M059J (cell line): ENCODE measurements at regions not wholly inside any gene's neighbourhood (a gene's known extent, or its start where the extent isn't known, plus 50 kb on each side); places are given as distances from the start of the nearest gene placed in this dataset.
"Not testable (repeated sequence)": the region's sequence is repeated elsewhere in the genome, so short reads cannot be mapped to it uniquely, and the experiment has no call there.

Experiments
- DNase-seq: peaks from one replicate; pipeline ENCODE4 v3.0.0-alpha.2; 2012; ENCODE audit warnings: low read depth

DNA sequence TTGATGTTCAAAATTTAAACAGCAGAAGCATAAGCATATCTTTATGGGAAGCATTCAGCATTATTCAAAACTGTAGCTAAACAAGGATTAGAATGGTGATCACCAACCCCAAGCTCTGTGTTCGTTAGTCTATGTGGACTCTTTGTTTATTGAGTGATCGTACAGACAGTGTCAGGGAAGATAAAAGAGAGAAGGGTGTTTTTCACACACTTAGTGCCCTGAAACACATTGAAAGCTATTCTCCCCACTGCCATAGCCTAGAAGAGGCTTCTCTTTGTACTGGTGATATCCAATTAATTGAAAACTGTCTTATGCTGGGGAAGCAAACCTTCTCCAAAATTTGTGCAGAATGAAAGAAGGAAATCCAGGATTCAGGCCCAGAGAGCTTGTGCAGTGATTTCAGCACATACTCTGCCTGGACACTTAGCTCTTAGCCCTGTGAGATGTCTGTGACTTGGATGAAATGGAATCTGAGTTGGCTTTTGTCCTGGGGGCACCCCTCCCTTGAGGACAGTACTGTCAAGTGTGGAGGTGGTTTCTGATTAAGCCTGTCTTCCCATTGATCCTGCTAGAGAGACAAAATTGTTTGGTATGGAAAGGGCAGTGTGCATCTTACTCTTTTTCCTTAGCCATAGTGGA is 125.7 kb upstream of the MTHFD1L start:
- DNase-seq, result no peak

DNA sequence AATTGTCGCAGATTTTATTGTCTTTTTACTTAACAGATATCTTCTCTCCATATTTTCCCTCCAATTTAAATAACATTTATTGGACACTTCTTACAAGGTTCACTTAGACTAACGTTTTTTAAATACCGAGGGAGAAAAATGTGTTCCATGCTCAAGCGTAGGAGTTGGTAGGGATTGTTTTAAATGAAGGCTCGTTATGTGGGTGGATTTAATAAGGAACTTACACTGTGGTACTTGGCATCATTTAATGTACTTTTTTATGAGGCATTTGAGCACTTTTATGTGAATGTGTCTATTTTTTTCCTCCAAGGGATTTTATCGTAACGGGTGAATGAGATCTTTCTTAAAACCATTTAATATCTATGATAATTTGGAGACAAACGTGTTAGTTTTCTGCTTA is 125.0 kb upstream of the MTHFD1L start:
- DNase-seq, result no peak

GRCh38 chr6:150741633-150742200 is 123.8 kb upstream of the MTHFD1L start:
- DNase-seq, result no peak

- DNase-seq, result no peak
Observed at GRCh38 chr6:150744522-150745260, 120.8 kb upstream of the MTHFD1L start.

DNA sequence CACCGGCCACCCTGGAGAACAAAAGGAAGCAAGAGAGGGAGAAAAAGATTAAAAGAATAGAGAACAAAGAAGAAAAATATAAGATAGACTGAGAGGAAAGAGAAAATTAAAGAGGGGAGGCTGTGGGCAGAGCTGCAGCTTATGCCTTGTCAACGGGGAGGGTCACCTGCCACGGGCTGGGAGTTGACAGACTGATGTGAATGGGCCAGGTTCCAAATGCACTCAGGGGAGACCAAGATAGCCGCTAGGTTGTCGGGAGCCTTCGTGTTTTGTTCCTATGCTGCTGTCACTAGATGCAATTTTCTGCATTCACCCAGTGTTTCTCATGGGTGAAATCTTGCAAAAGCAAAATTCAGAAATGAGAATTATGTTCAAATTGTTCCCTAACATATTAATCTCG is 119.6 kb upstream of the MTHFD1L start:
- no peak for DNase-seq

GRCh38 chr6:150747155-150747554 is 118.3 kb upstream of the MTHFD1L start:
- DNase-seq, result no peak

DNA sequence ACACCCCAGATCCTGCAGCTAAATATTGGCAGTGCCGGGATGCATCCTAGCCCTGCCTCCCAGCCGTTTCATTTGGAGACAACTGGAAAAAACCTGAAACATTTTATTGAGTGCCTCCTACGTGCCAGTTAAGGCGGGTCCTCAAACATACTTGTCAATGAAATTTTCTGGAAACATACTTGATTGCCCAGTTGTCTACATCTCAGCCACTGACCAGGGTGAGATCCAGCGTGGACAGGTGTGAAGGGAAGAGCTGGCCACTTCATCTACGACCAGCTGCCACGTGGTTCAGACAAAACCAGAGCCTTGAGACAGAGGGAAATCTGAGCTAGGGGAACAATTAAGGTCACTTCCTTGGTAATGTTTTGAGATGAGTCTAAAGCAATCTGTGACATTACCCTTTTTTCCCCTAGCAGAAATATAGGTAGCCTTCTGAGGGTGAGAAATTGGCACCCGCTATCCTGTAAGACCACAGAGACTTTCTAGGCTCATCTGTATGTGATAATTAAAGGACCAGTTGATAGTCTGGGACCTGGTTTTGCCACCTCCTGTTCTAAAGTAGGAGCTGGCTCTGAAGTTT is 116.3 kb upstream of the MTHFD1L start:
- DNase-seq, result no peak

GRCh38 chr6:150751296-150751695 is 114.2 kb upstream of the MTHFD1L start:
- peak; percentile 34 for DNase-seq

- no peak for DNase-seq
Observed at GRCh38 chr6:150752409-150752808, 113.1 kb upstream of the MTHFD1L start.

- DNase-seq, result no peak
Observed at GRCh38 chr6:150753371-150754064, 112.0 kb upstream of the MTHFD1L start.

GRCh38 chr6:150755042-150755441 is 110.5 kb upstream of the MTHFD1L start:
- DNase-seq, result no peak

DNA sequence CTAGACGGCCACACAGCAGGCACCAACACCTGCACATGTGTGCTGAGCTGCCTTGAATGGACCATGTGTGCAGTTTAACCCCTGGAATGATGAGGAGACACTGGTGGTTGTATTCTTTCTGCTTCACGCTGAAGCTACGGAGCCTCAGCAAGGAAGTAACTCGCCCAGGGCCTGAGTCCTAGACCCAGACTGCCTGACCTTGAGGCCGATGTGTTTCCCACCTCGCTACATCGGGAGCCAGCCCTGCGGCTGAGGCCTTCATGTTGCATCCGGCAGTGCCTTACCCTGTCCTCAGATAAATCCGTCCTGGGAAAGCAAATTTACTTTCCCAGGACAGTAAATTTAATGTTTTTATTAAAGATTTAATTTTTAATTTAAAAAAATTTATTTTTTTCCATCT is 110.0 kb upstream of the MTHFD1L start:
- no peak for DNase-seq

DNA sequence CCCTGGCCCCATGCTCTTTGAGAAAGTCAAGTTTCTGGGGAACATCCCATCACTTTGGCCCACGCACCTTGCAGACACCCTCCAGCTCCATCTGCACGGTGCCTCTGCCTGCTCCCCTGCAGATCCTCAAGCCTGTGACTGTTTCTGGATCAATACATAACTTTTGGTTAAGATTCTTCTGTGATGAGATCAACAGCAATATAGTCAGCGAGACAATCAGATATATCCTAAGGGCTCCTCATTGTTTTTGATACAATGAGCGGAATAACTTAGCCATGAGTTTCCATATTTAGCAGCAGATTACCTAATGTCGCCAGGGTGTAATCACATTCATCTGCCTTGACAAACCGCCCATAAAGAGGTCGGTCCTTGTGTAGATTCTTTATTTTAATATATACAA is 109.3 kb upstream of the MTHFD1L start:
- DNase-seq, result peak; percentile 11

DNA sequence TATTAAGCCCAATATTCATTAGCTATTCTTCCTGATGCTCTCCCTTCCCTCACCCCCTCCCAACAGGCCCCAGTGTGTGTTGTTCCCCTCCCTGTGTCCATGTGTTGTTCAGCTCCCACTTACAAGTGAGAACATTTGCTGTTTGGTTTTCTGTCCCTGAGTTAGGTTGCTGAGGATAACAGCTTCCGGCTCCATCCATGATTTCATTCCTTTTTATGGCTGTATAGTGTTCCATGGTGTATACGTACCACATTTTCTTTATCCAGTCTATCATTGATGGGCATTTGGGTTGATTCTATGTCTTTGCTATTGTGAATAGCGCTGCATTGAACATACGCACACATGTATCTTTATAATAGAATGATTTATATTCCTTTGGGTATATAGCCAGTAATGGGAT is 107.7 kb upstream of the MTHFD1L start:
- DNase-seq, result not testable (repeated sequence)

- DNase-seq, result peak; percentile 53
Observed at GRCh38 chr6:150759483-150759882, 106.0 kb upstream of the MTHFD1L start.

DNA sequence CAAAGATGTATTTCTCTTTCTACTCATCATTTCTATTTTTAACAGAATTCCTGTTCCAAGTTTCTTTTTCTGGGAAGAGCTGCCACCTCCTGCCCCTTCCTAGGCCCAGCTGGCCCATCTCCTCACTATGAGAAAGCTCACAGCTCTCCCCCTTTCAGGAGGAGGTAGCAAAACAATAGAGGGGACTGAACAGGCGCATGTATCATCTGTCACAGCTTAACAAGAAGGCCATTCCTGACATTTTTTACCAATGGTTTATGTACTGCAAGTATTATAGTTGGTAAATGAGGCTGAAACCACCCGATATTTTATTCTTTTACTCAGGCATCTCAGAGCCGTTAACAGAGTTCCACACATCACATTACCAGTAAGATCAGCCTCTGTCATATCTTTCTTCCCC is 103.7 kb upstream of the MTHFD1L start:
- DNase-seq, result no peak

- no peak for DNase-seq
Observed at GRCh38 chr6:150764334-150765066, 101.0 kb upstream of the MTHFD1L start.

DNA sequence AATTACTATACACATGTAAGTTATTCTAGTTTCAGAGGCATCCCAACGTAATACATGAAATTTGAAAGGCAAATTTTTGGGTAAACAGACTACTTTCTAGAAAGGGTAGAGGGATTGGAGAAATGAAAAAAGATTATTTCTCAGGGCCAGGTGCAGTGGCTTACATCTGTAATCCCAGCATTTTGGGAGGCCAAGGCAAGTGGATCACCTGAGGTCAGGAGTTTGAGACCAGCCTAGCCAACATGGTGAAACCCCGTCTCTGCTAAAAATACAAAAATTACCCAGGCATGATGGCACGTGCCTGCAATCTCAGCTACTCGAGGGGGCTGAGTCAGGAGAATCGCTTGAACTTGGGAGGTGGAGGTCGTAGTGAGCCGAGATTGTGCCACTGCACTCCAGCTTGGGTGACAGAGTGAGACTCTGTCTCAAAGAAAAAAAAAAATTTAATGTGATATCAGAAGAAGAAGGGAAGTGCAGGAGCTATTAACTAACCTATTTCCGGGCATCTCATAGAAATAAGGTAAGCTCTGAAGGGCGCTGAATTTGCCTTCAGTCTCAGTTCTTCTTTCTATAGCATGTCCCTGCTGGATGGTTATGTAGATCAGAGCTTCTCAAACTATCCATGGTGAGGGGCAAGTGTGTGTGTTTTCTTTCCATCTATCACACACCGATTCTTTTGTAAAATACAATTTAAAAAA is 100.3 kb upstream of the MTHFD1L start:
- no peak for DNase-seq

DNA sequence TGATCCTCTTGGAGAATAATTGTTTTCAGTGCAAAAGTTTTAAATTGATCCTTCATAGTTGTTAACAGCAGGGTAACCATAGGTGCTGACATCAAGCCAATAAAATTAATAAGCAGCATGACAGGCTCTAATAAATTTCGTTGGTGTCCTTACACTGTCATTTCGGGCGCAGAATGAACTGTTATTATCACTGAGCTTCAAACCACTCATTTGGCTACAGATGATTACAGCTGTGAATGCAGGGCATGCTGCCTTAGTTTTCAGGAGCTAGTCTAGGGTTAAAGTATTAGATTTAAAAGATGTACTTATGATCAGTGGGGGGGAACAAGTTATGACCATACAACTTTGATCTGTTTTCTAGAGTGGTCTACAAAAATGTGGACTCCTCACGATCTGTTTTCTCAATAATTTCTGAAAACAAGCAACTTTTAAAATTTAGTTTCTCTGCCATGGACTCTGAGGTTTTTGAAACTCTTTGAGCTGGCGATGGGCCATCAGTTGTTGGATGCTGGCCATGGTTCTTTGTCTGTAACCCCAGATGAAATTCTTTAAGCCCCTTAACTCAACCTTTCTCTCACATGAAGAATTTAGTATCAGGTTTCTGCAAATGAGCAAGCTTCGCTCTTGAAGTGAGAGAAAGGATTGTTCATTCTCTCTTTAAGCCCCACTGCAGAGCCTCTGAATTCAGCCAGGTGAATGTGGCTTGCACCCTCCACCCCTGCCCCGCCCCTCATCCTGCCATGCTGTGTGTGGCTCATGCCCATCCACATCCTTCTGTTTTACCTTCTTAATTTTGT is 99.1 kb upstream of the MTHFD1L start:
- DNase-seq, result no peak

DNA sequence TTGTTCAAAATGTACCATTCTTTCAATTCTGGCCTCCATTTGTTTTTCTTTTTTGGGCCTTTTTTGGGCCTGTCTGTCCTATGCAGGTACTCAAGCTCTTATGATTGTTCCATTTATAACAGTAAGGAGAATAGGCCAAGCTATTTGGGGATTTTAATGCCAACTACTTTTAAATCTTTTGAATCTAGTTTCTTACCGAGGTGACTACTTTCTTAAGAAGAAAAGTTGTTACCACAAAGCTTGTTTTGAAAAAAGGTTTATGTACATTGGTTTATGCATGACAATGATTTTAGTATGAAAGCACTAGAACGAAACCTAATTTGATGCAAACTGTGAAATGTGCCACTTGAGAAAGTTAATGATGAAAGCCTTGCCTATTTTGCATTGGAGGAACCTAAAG is 98.3 kb upstream of the MTHFD1L start:
- no peak for DNase-seq
